ENCODE measurements at regions not wholly inside any gene's neighbourhood (a gene's known extent, or its start where the extent isn't known, plus 50 kb on each side); places are given as distances from the start of the nearest gene placed in this dataset.

DNA sequence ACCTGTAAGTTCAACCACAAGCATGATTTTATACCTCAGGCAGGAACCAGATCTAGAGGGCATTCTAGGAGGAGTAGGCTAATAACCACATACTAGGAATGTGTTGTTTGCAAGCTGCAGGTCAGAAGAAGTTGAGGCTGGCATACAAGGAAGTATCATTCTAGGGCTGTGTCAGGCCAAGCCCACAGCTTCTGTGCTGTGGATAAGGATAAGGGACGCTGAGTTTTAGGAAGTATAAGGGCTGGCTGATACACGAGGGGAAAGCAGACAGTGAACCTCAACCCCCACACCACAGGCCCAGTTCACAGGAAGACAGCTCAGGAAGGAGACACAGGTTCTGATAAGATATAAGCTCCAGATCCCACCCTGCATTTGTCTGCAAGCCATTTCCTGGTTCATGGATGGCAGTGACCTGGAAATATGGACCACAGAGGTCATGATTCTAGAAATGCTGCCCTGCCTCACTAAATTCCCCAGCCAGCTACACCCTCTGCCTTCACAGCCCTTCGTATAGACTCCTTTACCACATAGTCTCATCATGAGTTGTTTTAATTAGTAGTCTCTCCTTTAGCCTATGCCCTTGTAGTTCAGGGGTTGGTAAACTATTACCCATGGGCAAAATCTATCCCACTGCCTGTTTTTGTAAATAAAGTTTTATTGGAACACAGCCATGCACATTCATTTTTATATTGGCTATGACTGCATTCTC is 260.7 kb downstream of the OPA1 start:
- Mint-ChIP-seq H3K9me3 (no peaks in the 10 kb centered on the region), H3K36me3 (ENCODE audit: insufficient read depth) (no peaks in the 10 kb centered on the region), H3K4me3 (no peak overlapping the region), H3K4me1 (no peaks in the 10 kb centered on the region), H3K27ac (ENCODE audit: low read depth) (no peak overlapping the region), H3K27me3 (no peaks in the 10 kb centered on the region)
- ATAC-seq (replicated peaks; ENCODE audit: extremely low read depth, poor library complexity, severe bottlenecking) (no peak), DNase-seq (ENCODE audit: low spot score in 2 of 2) (no peak)

DNA sequence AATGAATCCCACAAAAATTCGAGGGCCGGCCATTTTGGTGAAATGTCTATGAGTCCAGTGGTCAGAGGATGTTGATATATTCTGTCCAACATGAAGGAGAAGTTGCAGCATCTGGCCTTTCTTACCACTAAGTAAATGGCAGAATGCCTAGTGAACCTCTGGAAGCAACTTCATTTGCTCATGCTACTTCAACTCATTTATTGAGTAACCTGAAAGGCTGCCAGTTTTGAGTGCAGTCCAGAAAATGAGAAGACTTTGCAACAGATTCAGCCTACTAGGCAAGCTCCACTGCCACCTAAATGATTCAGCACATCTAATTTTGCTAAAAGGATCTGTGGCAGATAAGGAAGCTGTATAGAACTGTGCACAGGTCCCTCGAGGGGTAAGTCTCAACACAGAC is 265.0 kb downstream of the OPA1 start:
- H3K4me3 Mint-ChIP-seq = no peak overlapping the region
- no peak for ATAC-seq (replicated peaks; ENCODE audit: extremely low read depth, poor library complexity, severe bottlenecking)
- DNase-seq (ENCODE audit: low spot score in 2 of 2) = no peak
- no peaks in the 10 kb centered on the region for H3K4me1 Mint-ChIP-seq
- no peaks in the 10 kb centered on the region for H3K36me3 Mint-ChIP-seq (ENCODE audit: insufficient read depth)
- H3K9me3 Mint-ChIP-seq = no peaks in the 10 kb centered on the region
- no peak overlapping the region for H3K27ac Mint-ChIP-seq (ENCODE audit: low read depth)
- H3K27me3 Mint-ChIP-seq = no peaks in the 10 kb centered on the region

DNA sequence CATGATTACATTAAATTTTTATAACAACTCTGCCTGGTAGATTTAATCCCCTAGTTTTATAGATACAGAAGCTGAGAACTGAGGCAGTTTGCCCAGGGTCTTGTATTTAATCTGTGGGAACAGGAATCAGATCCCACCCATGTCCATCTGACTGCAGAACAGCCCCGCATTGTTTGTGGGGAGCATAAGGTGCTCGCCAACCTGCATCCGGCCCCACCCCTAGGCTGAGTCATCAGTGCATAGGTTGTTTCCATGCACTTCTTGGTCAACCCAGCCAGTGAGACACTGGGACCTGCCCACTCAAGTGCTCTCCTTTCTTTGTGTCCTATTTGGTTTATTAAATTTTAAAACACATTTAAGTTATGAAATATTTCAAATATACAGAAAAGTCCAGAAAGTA is 266.2 kb downstream of the OPA1 start:
- Mint-ChIP-seq H3K4me1 (no peaks in the 10 kb centered on the region), H3K9me3 (no peaks in the 10 kb centered on the region), H3K4me3 (no peak overlapping the region), H3K36me3 (ENCODE audit: insufficient read depth) (no peaks in the 10 kb centered on the region), H3K27me3 (no peaks in the 10 kb centered on the region), H3K27ac (ENCODE audit: low read depth) (no peak overlapping the region)
- DNase-seq (ENCODE audit: low spot score in 2 of 2) (no peak), ATAC-seq (replicated peaks; ENCODE audit: extremely low read depth, poor library complexity, severe bottlenecking) (no peak)

DNA sequence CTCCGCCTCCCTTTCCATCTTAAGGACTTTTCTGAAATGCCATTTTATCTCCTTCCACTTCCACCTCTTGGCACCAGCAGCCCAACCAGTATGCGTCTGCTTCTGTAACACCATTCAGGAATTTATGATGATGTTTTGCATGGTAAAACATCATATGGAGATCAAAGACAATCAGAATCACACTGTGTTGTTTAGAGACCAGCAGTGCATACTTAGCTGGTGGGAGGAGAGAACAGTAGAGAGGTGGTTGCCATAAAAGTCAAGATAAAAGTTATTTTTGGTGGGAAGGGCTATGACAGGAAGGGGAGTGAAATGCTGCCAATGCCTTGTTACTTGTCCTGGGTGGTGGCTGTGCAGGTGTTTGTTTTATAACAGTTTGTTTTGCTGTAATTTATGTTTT is 268.0 kb downstream of the OPA1 start:
- Mint-ChIP-seq H3K27ac (ENCODE audit: low read depth) (no peak overlapping the region), H3K9me3 (no peaks in the 10 kb centered on the region), H3K36me3 (ENCODE audit: insufficient read depth) (no peaks in the 10 kb centered on the region), H3K27me3 (no peaks in the 10 kb centered on the region), H3K4me1 (no peaks in the 10 kb centered on the region), H3K4me3 (no peak overlapping the region)
- DNase-seq (ENCODE audit: low spot score in 2 of 2) (no peak), ATAC-seq (replicated peaks; ENCODE audit: extremely low read depth, poor library complexity, severe bottlenecking) (no peak)

DNA sequence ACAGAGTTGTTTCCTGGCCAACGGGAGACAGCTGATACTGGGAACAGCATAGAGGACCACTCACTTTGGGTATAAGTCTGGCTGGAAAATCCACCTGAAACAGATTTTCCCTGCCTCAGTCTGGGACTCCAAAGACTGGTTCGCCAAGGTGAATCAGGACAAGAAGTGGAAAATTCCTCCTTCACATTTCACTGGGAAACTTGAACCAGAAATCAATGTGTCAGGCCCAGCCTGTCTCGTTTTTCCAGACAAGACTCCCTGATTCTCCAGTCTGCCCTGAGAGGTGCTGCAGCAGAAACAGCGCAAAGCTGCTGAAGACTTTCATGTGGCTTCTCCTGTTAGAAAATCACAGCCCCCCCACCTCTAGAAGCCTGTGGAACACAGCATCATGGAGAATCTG is 269.8 kb downstream of the OPA1 start:
- H3K4me3 Mint-ChIP-seq = no peak overlapping the region
- no peaks in the 10 kb centered on the region for H3K9me3 Mint-ChIP-seq
- H3K36me3 Mint-ChIP-seq (ENCODE audit: insufficient read depth) = peaks cover 2% of the 10 kb centered on the region
- DNase-seq (ENCODE audit: low spot score in 2 of 2) (no peak), ATAC-seq (replicated peaks; ENCODE audit: extremely low read depth, poor library complexity, severe bottlenecking) (no peak)
- H3K4me1 Mint-ChIP-seq = no peaks in the 10 kb centered on the region
- peaks cover 3% of the 10 kb centered on the region for H3K27me3 Mint-ChIP-seq
- H3K27ac Mint-ChIP-seq (ENCODE audit: low read depth) = no peak overlapping the region

DNA sequence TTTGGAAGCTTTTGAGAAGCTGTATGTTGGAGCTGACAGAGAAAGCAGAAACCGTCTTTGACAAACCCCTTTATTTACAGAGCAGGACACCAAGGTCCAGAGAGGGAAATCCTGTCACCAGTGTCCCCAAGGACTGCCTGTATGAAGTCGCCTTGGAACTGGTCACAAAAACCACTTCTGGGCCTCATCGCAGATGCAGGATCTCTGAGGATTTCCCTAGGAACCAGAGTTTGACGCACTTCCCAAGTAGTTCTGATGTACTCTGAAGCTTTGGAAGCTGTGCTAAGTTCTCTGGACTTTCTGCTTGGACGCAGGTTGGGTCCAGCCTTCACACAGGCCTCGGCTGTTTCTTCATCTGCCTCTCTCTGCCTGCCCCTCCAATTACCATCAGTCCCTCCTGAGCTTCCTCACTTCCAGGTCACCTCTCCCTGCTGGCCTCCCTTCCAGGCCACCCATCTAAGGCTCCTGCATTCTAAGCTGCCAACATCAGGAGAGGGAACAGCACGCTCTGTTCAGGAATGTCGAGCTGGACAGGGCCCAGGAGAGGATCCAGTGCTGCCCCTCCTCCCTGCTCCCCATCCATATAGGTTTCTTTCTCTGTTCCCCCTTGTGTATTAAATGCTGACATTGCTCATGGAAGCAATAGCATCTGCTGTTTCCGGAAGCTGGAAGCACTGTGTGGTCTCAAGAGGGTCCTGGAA is 270.8 kb downstream of the OPA1 start:
- Mint-ChIP-seq H3K27me3 (peaks cover 13% of the 10 kb centered on the region), H3K4me3 (no peak overlapping the region), H3K9me3 (no peaks in the 10 kb centered on the region), H3K27ac (ENCODE audit: low read depth) (no peak overlapping the region), H3K36me3 (ENCODE audit: insufficient read depth) (peaks cover 2% of the 10 kb centered on the region), H3K4me1 (no peaks in the 10 kb centered on the region)
- DNase-seq (ENCODE audit: low spot score in 2 of 2) (no peak), ATAC-seq (replicated peaks; ENCODE audit: extremely low read depth, poor library complexity, severe bottlenecking) (no peak)

DNA sequence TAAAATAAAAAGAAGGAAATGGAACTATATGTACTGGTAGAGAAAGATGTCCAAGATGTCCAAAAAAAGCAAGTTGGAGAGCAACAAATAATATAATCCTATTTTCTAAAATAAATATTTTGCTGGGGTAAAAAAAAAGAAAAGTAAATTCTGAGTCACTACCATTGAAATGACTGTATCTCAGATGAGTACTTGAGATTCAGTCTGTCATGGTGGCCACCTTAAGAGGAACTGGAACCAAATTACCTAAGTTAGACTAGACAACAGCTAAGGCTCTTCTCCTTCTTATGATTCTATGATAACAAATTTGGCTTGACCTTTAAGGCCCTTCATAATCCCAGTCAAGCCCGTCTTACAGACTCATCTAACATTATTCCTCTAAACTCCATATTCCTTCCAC is 270.6 kb upstream of the HES1 start:
- ATAC-seq (replicated peaks; ENCODE audit: extremely low read depth, poor library complexity, severe bottlenecking) (no peak), DNase-seq (ENCODE audit: low spot score in 2 of 2) (no peak)
- Mint-ChIP-seq H3K4me3 (no peak overlapping the region), H3K9me3 (no peaks in the 10 kb centered on the region), H3K36me3 (ENCODE audit: insufficient read depth) (peaks cover 2% of the 10 kb centered on the region), H3K27ac (ENCODE audit: low read depth) (no peak overlapping the region), H3K27me3 (peaks cover 26% of the 10 kb centered on the region), H3K4me1 (no peaks in the 10 kb centered on the region)

DNA sequence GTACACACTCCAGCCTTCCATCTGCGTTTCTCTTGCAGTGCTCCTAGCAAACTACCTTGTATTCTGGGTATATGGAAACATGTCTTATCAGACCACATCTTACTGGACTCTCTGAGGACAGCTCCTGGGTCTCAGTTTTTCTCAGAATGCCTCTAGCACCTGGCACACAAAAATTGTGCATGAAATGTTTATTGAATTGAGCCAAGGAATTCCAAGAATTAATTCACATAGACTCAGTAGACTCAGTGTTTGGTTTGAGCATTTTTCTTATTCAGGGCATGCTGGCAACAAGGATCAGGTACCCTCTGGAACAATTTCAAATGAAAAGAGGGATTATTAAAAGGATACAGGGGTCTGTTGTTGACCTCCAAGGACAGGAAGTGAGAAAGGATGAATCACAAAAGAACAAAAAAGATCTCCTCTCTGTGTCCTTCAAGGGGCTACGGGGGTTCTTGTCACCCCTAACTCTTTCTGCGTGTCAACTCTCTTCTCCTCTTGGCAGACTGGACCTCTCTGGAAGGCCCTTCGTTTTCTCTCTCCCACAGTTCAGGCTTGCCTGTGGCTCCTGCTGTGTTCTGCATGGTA is 270.0 kb upstream of the HES1 start:
- Mint-ChIP-seq H3K27me3 (peaks cover 31% of the 10 kb centered on the region), H3K4me3 (no peak overlapping the region), H3K9me3 (no peaks in the 10 kb centered on the region), H3K36me3 (ENCODE audit: insufficient read depth) (peaks cover 2% of the 10 kb centered on the region), H3K27ac (ENCODE audit: low read depth) (no peak overlapping the region), H3K4me1 (no peaks in the 10 kb centered on the region)
- ATAC-seq (replicated peaks; ENCODE audit: extremely low read depth, poor library complexity, severe bottlenecking) = no peak
- DNase-seq (ENCODE audit: low spot score in 2 of 2) = no peak

DNA sequence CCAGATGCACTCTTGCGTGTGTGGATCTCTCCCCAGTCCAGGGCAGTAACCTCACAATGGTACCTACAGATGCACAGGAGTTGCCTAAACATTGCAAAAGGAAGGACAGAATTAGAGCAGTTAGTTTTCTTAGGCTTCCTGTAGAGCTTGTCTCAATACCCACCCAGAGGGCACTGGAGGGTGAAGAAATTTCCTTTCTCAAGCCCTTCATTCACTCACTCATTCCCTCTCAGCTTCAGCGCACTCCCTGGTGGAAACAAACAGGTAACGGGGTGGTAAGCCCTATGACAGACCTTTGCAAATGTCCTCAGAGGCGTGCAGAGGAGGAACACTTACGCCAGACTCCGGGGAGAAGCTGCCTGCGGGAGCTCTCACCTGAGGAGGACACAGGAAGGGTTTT is 267.4 kb upstream of the HES1 start:
- H3K4me1 Mint-ChIP-seq = no peaks in the 10 kb centered on the region
- no peak overlapping the region for H3K27ac Mint-ChIP-seq (ENCODE audit: low read depth)
- H3K9me3 Mint-ChIP-seq = no peaks in the 10 kb centered on the region
- no peak for ATAC-seq (replicated peaks; ENCODE audit: extremely low read depth, poor library complexity, severe bottlenecking)
- DNase-seq (ENCODE audit: low spot score in 2 of 2) = no peak
- peaks cover 2% of the 10 kb centered on the region for H3K36me3 Mint-ChIP-seq (ENCODE audit: insufficient read depth)
- no peak overlapping the region for H3K4me3 Mint-ChIP-seq
- peaks cover 31% of the 10 kb centered on the region for H3K27me3 Mint-ChIP-seq

DNA sequence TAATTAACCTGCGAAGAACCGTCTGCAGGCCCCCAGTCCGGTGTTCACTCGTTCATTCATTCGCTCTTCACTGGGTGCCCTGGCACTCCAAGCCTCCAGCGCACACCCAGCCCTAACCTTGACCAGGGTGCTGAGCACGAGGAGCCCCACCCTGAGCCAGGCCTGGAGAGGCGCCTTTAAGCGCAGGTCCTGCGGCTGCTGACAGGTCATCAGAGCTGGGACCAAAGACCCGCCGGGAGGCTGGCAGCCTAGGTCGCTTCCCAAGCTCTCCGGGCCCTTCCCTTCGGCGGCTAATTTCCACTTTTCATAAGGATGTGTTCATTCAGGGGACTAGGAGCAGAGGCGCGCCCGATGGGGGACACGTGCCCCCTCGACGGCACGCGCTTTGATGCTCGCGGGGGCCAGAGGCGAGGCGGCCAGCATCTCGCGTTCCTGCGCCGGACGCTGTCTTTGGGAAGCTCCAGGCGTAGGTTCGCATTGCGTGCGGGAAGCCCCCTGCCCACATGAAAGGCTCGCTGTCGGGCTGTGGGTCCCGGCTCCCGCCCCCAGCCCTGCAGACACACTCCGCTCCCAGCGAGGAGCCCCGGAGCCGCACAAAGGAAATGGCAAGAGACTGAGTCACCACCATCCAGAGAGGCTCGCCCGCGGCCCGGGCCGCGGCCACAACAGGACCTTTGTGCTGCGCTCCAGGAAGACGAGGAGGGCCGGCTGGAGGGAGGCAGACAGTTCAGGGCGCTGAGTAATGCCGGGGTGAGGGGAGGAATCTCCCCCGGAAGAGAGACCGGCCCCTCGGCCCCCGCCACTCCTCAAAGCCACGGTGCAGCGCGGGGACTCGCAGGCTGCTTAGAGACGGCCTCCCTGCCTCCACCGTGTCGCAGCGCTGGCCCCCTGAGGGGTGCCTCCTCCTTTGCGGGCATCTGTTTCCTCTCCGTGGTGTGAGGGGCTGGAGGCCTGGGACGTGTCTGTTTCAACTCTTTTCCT is 266.4 kb upstream of the HES1 start:
- Mint-ChIP-seq H3K27ac (ENCODE audit: low read depth) (no peak overlapping the region), H3K27me3 (peaks cover 31% of the 10 kb centered on the region), H3K36me3 (ENCODE audit: insufficient read depth) (peaks cover 2% of the 10 kb centered on the region), H3K4me1 (no peaks in the 10 kb centered on the region), H3K9me3 (no peaks in the 10 kb centered on the region), H3K4me3 (no peak overlapping the region)
- ATAC-seq (replicated peaks; ENCODE audit: extremely low read depth, poor library complexity, severe bottlenecking) (no peak), DNase-seq (ENCODE audit: low spot score in 2 of 2) (no peak)

DNA sequence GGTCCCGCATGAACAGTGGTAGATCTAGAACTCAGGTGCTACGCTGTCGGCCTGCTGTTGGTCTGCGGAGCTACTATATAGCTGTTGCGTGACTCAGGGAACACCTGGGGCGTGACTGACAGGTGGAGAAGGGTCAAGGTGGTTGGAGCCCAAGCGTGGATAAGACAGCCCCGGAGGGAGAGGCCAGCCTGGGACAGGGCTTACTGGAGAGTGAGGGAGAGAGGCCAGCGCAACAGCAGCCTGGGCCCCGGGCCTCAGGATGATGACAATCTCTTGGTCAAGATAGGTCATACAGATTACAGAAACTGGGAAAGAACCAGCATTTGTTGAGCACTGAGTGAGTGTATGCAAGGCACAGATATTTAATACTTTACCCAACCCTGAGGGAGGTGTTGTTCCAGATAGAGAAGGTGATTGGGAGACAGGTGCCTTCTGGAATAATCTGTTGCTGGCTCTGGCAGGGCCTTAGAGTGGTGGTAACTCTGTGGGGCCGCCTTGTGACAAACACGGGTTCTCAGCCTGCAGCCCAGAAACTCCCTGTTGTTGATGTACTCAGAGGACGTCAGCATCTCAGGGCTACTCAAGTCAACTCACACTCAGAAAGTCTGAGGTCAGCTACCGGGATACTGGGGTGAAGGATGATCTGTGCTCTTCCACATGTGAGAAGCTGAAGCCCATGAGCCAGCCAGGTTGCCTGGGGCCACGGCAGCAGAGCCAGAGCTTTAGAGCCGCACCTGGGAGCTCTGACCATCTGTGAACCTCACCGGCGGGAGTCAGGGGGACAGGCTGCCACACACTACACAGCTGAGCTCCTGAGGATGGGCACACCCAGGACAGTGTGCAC is 265.4 kb upstream of the HES1 start:
- no peaks in the 10 kb centered on the region for H3K9me3 Mint-ChIP-seq
- peaks cover 31% of the 10 kb centered on the region for H3K27me3 Mint-ChIP-seq
- peaks cover 2% of the 10 kb centered on the region for H3K36me3 Mint-ChIP-seq (ENCODE audit: insufficient read depth)
- no peak for ATAC-seq (replicated peaks; ENCODE audit: extremely low read depth, poor library complexity, severe bottlenecking)
- H3K4me3 Mint-ChIP-seq = no peak overlapping the region
- no peaks in the 10 kb centered on the region for H3K4me1 Mint-ChIP-seq
- H3K27ac Mint-ChIP-seq (ENCODE audit: low read depth) = no peak overlapping the region
- DNase-seq (ENCODE audit: low spot score in 2 of 2) = no peak

DNA sequence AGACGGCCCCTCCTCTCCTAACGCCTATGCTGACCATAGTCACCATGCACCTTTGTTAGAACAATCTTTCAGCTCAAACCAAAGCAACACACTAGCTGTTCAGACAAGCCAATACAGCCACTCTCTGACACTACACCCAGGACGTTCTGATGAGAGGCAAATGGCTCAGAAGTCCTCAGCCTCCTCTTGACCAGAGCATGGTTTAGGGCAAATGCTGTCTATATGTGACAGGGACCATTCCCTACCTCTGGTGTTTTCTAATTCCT is 264.8 kb upstream of the HES1 start:
- ATAC-seq (replicated peaks; ENCODE audit: extremely low read depth, poor library complexity, severe bottlenecking) (no peak), DNase-seq (ENCODE audit: low spot score in 2 of 2) (no peak)
- Mint-ChIP-seq H3K27ac (ENCODE audit: low read depth) (no peak overlapping the region), H3K4me1 (no peaks in the 10 kb centered on the region), H3K27me3 (peaks cover 36% of the 10 kb centered on the region), H3K36me3 (ENCODE audit: insufficient read depth) (peaks cover 2% of the 10 kb centered on the region), H3K4me3 (no peak overlapping the region), H3K9me3 (no peaks in the 10 kb centered on the region)

All from central memory CD8-positive, alpha-beta T cell (primary cell).